Esophagus mucosa (tissue), 1 donor: ENCODE measurements at regions not wholly inside any gene's neighbourhood (a gene's known extent, or its start where the extent isn't known, plus 50 kb on each side); places are given as distances from the start of the nearest gene placed in this dataset.

Source experiments
- ATAC-seq: fragments of 200-7000 bp; cut with Tn5 transposase; one replicate; pipeline ENCODE4 v1.9.1; 2020
- donor health status: DM: yes; HTN: yes; CAD: no.

DNA sequence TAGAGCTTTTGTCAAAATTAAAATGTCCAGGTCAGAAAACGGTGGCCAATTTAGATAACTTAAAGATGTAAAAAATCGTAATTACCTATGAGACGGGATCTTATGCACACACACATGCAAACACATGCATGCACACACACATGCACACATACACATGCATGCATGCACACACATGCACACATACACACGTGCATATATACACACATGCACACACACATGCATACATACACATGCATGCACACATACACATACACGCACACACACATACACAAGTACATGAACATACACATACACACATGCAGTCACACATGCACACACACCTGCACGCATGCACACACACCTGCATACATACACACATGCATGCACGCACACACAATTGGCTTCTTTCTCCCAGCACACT is 362.0 kb downstream of the IRX1 start:
- ATAC-seq: no peak

DNA sequence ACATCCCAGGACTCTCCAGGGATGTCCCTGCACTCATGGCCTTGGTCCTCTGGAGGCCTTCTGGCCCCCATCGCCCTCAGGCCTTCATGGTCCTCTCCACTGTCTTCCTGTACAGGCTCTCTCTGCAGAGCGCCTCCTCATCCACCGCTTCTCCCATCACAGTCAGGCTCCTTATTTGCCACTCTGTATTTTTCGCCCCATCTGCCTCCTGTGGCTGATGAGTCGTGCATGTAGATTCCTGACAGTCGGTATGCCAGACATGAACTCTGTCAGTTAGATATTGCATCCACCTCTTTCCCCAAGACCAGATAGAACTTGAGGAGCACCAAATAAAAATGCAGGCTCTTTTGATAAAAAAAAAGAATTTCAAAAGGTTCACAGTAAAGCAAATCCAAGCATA is 362.8 kb downstream of the IRX1 start:
- ATAC-seq: no peak

GRCh38 chr5:3962113-3962512 is 366.5 kb downstream of the IRX1 start:
- ATAC-seq: no peak

DNA sequence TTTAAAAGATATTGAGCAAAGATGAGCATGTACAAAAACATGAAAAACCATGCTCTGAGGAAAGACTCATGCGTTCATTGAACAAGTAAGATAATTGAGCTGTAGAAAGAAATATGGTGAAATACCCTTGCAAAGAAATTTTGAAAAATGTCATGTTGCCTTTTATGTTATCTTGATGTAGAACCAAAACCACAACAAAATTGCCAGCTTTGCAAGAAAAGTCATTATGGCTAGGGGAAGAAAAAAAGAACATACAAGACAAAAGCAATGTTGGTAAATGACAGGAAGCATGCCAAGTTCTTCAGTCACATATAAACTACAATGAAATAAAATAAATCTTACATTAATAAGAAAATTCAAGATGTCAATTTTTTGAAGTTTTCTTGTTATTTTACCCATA is 368.0 kb downstream of the IRX1 start:
- ATAC-seq: no peak

- ATAC-seq: no peak
These were observed 384.5 kb downstream of the IRX1 start for GRCh38 chr5:3980156-3980555.

GRCh38 chr5:3987867-3988266 is 392.2 kb downstream of the IRX1 start:
- no peak for ATAC-seq

- no peak for ATAC-seq
These were observed 398.3 kb downstream of the IRX1 start for GRCh38 chr5:3993856-3994473.

DNA sequence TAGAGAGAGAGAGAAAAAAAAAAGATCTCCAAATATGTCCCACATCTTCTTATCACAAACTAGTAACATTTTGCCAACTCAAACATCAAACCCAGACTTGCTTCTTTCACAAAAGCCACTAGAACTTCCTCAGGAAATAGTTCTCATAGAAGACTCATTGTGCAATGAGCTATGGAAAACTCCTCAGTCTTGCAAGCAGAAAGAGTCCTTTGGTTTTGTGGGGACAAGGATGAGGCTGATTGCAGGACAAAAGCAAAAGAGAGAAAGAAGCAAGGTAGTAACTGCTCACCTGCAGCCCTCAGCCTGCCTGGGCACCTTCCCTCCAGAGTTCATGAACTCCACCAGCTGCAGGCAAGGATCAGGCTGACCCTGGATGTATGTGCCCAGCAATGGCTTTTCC is 399.0 kb downstream of the IRX1 start:
- ATAC-seq: no peak

- ATAC-seq: no peak
These were observed 400.5 kb downstream of the IRX1 start for GRCh38 chr5:3995954-3996619.

- ATAC-seq: no peak
These were observed 401.2 kb downstream of the IRX1 start for GRCh38 chr5:3996707-3997336.

DNA sequence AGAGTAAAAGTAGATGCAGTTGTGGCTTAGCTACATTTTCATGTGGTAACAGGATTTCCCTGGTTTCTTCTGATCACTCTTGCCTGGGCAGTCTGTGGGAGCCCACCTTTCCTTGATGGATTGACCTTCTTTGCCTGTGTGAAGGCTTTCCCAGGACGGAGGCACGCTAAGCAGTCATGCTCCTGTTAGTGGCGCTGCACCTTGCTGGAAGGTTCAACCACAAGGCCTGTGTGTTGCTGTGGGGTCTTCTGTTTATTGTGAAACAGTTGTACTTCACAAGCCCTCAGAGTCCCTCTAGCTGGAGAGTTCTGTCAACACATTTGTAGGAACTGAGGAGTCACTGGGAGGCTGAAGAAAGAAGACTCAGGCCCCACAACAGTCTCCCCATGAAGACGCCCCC is 402.0 kb downstream of the IRX1 start:
- ATAC-seq: no peak

GRCh38 chr5:3999929-4000328 is 404.3 kb downstream of the IRX1 start:
- ATAC-seq: no peak

DNA sequence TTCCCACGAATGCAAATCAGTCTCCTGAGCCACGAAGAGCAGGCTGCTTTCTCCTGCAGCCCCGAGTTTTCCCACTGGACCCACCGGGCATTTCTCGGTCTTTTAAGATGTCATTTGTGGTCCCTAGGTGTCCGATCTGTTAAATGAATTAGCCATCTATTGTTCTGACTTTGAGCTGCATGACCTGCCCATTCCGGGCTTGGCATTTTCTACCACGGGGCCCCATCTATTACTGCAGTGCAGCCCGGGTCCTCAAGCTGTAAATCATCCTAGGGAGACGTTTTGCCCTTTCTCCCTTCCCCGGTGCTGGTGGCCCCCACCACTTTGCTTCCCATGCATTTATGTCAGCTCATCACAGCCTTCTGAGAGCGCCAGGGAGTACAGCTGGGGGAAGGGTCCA is 405.4 kb downstream of the IRX1 start:
- ATAC-seq: no peak

GRCh38 chr5:4001758-4002533 is 406.3 kb downstream of the IRX1 start:
- ATAC-seq: no peak

- no peak for ATAC-seq
These were observed 409.7 kb downstream of the IRX1 start for GRCh38 chr5:4005335-4005734.

GRCh38 chr5:4007001-4007400 is 411.4 kb downstream of the IRX1 start:
- ATAC-seq: no peak

DNA sequence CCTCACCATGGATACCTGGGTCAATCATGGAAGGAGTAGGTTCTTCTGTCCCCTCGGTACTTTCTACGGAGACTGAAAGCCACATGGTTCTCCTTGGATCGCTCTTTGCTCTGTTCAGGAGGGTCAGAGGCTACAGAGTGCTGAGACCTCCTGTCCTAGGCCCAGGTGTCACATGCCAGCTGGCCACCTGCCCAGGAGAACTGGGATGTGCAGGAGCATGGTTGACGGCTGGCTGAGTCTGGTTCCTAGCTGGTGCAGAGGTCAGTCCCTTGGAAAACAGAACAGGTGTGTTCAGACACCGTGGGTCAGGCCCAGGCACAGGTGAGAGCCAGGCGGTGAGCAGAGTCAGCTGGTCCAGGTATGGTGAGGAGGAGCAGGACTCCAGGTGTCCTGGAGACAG is 416.3 kb downstream of the IRX1 start:
- no peak for ATAC-seq

DNA sequence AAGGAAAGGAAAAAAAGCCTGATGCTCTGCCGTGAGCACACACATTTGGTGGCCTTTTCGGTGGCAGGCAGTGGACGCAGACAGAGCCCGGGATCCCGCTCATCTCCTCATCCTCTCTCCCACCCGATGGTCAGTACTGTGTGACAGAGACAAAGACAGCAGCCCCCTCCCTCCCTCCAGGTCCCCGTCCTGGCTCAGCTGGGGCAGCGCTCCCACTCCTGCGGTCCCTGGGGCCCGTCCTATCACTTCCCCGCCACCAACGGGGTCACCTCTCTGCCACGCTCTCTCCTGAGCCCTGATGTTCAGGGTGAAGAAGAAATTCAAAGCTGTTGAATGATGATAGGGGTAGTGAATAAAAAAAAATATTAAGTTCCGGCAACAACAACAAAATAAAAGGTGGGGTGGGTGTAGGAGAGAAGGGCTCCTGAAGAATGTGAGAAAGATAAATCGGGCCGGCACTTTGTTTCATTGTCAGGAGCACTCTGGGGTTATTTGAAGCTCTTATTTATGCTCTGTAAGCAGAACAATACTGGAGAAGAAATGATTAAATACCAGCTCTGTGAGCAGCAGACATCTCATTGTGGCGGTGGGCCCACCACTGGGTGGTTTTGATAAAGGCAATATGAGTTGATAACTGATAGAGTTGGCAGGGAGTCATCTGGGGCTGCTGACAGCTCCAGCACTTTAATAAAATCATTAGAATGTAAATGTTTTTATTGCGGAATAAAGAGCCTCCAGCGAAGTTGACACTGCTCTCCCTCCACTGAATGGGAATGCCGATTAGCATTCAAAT is 417.7 kb downstream of the IRX1 start:
- ATAC-seq: no peak

- ATAC-seq: no peak
These were observed 420.1 kb downstream of the IRX1 start for GRCh38 chr5:4015709-4016108.

- no peak for ATAC-seq
These were observed 421.6 kb downstream of the IRX1 start for GRCh38 chr5:4017076-4017803.

GRCh38 chr5:4018007-4018406 is 422.4 kb downstream of the IRX1 start:
- no peak for ATAC-seq
